ENCODE measurements at regions not wholly inside any gene's neighbourhood (a gene's known extent, or its start where the extent isn't known, plus 50 kb on each side); places are given as distances from the start of the nearest gene placed in this dataset.

DNA sequence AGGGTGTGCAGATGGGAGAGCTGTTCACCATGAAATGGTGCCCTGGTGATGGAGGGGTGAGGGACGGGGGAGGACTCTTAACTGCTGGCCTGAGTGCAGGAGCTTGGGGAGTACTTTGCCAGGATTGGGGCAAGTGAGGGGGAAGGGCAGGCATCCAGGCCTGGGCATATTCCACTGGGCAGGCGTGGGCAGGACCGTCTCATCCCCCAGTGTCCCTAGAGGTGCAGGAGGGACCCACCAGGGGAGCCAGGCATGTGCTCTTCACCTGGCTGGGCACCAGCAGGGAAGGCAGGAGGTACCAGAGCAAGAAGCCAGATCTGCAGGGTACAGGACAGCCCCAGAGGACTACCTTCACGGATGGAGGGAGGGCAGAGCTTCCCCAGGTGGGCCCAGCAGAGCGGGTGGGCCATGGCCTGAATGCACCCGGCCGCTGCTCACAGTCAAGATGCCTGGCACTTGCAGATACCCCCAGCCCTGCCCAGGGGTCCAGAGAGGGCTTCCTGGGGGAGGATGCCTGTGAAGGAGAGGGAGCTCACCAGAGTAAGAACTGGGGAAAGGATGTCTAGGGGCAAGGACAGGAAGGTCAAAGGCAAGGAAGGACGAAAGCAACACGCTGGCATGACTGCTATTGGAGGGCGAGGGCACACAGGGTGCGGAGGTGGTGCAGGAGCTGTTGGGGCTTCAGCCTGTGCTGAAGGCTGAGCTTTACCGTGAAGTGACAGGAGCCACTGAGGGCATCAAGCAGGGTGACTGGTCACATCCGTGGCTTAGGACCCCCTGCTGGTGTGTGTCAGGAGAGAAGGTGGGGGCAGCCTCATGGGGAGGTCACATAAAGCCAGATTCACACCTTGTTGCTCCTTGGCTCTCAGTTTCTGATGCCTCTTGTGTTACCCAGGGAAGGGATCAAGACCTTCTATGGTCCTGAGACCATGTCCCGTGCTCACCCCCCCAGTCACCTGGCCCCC is 68.2 kb upstream of the NKX1-1 start:
- no peak for DNase-seq

DNA sequence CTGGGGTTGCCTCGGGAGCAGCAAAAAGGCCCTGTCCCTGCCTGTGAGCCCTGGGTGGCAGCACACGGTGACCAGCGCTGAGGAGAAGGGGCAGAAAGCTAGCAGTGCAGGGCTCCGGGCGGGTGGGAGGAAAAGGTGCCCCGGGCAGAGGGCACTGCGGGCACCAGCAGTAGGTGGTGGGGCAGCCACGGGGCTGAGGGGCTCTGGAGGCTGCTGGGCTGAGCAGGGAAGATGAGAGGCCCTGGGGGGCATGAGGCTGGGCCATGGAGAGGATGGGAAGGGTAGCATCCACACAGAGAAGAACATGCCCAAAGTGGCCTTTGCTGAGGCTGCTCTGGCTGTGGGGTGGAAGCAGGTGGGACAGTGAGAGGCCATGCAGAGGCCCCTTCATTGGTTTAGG is 67.5 kb upstream of the NKX1-1 start:
- no peak for DNase-seq

DNA sequence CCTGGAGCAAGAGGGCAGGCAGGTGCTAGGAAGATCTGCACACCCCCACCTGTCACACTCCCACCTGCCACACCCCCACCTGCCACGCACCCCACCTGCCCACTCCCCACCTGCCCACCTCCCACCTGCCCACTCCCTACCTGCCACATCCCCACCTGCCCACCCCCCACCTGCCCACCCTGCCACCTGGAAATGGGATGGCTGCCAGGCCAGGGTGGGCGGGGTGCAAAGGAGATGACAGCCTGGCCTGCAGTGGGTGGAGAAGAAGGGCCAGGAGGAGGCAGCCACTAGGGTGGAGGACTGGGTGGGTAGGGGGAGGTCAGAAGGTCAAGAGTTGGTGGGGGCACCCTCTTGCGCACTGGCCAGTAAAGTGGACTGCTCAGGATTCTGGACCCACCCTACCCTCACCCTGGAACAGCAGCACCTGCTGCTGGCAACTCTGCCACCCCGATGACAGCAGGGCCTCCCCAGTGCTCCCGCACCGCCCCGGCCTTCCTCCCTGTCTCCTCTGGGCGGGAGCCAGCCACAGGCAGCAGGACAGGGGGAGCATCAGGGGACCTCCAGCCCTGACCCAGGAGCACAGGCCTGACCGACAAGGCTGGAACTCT is 66.8 kb upstream of the NKX1-1 start:
- no peak for DNase-seq

DNA sequence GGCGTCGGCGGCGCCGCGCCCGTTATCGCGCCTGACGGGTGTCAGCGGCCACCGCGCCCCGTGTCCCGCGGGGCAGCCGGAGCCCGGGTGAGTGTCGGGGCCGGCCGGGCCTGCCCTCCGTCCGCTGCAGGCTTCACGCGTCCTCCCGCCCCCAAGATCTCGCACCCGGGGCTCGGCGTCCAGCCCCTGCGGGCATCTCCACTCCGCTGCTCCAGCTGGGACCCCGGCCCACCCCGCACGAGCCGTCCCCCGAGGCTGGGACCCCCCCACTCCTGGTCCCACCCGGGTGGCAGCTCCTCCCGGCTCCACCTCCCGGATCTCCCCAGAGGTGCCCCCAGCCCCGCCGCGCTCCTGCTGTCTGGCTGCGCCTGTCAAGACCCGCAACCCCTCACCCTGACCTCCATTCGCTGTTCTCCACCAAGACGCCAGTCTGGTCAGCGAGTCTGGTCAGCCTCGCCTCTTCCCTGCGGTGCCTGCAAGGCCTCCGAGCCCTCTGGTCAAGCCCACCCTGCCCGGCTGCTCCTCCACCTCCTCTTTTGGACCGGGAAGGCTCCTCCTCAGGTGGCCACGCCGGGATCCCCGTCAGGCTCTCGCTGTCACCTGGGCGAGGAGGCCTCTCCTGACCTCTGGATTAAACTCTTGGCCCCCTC is 66.0 kb upstream of the NKX1-1 start:
- DNase-seq, result no peak

DNA sequence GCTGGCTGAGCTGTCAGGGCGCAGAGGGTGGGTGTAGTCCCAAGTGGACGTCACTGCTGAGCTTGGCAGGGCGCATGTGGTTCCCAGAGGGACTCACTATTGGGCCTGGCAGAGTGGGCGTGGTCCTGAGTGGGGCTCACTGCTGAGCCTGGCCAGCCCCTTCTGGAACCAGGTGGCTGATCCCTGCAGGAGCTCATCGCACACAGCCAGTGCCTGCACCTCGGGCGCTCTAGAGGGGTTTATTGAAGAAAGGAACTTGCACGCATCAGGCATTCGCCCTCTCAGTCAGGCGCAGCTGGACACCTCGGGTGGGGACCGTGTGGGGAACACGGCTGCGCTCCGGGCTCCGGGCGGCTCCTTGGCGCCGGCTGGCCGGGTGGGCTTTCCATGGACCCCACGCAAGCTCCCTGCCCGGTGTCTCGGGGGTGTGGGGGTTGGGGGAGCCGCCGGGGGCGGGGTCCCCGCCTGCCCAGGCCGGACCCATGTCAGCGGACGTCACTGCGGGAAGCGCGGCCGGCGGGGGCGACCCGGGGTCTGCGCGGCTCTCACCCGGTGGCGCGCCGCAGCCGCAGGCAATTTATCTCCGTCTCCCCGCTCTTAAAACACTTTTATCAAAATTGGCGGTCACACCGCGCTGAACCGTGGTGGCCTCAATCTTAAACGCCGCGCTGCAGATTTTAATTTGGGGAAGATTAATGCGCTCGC is 65.4 kb upstream of the NKX1-1 start:
- DNase-seq, result no peak

DNA sequence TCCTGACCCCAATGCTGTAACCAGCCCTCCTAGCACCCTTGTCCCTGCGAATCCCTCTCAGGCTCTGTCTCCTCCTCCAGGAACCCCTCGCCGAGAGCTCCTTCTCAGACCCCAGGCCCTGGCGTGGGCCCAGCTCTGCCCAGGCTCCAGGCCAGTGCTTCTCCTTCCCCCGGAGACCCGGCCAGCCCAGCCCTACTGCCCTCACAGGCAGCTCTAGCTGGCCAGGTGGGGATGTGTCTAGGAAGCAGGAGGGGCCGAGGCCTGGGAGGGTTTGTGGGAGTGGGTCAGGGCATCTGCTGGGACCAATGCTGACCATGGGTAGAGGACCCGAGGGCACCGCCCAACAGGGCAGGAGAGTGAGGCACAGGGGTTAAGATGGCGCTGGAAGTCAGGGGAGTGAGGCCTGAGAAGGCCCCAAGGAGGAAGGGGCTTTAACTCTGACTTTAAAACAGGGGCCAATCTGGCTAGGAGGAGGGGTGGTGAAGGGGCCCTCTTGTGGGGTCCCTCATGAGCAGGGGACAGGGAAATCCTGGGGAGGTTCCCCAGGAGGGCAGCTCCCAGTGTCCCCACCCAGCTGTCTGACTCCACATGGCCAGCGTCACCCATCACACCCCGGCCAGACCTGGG is 64.7 kb upstream of the NKX1-1 start:
- no peak for DNase-seq

DNA sequence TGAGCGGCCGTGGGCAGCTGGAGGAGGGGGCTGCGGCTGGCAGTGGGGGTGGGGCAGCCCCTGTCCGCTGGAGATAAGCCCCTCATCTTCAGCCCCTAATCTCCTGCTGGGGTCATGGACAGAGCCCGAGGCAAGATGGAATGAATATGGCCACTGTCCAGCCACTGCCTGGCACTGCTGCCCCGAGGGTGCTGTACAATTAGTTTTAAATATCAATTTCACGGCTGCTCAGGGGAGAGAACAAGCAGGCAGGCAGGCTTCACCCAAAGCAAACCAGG is 64.1 kb upstream of the NKX1-1 start:
- no peak for DNase-seq

DNA sequence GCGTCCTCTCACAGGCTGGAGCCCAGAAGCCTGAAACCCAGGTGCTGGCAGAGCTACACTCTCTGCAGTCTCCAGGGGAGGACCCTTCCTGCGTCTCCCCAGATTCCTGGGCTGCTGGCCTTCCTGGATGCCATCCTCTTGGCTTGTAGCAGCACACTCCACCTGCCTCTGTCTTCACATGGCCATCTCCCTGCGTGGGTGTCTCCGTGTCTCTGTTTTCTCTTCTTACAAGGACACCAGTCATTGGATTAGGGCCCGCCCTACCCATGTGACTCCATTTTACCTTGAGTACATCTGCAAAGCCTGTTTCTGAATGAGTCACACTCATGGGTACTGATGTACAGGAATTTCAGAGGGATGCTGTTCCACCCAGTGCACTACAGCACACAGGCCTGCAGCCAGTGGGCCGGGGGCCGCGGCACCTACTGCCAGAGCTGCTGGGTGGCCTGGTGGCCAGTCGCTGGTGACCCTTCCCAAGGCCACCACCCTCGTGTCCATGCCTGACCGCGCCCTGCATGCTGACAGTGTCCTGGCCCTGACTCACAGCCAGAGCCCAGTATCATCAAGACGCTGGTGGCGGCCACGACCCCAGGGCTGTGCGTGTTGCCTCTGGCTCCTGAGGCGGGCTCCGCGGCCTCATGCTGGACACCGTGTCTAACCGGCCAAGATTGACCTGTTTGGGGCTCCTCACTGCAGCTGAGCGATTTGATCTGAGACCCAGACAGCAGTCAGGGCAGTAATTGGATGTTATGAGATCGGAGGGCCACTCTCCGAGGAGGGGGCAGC is 63.6 kb upstream of the NKX1-1 start:
- DNase-seq, result no peak

DNA sequence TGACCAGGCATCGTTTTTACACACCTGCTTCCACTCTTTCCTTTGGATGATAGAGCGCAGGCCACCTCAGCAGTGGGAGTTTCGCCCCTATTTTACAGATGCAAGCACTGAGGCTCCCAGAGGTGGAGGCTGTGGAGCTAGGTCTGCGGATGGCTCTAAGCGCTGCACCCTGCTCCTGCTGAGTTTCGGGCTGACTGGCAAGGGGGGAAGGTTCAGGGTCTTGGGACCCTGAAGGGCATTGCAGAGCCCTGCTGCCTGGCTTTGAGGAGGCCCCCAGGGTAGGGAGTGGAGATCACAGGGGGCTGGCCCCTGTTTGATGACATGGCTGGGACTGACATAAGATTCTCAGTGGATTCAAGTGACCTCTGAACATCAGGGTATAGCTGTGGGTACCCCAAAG is 62.8 kb upstream of the NKX1-1 start:
- DNase-seq, result no peak

DNA sequence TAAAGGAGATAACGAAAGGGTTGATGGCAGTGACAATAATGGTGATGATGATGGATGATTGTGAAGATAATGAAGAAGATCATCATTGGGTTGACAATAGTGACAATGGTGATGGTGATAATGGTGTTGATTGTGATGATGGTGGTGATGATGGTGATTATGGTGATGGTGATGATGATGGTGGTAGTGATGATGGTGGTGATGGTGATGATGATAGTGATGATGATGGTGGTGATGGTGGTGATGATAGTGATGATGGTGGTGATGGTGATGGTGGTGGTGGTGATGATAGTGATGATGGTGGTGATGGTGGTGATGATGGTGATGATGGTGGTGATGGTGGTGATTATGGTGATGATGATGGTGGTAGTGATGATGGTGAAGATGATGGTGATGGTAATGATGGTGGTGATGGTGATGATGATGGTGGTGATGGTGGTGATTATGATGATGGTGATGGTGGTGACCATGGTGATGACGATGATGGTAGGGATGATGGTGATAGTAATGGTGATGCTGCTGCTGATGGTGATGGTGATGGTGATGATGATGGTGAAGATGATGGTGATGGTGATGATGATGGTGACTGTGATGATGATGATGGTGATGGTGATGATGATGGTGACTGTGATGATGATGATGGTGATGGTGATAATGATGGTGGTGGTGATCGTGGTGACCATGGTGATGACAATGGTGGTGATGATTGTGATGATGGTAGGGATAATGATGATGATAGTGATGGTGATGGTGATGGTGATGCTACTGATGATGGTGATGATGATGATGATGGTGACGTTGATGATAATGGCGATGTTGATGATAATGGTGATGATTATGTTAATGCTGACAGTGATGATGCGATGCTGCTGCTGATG is 61.6 kb upstream of the NKX1-1 start:
- DNase-seq, result no peak

DNA sequence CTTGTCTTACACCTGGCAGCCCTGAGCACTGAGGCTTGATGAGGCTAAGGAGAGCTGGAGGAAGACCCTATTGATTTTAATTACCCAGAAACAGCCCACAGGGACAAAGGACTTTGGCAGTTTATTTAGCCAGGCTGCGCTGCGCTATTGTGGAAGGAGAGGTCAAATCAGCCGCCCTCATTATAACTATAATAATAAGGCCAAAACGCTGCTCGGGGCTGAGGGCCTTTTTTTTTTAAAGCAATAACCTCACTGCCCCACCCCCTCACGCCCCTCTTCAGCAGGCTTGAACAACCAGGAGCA is 60.6 kb upstream of the NKX1-1 start:
- DNase-seq, result no peak

DNA sequence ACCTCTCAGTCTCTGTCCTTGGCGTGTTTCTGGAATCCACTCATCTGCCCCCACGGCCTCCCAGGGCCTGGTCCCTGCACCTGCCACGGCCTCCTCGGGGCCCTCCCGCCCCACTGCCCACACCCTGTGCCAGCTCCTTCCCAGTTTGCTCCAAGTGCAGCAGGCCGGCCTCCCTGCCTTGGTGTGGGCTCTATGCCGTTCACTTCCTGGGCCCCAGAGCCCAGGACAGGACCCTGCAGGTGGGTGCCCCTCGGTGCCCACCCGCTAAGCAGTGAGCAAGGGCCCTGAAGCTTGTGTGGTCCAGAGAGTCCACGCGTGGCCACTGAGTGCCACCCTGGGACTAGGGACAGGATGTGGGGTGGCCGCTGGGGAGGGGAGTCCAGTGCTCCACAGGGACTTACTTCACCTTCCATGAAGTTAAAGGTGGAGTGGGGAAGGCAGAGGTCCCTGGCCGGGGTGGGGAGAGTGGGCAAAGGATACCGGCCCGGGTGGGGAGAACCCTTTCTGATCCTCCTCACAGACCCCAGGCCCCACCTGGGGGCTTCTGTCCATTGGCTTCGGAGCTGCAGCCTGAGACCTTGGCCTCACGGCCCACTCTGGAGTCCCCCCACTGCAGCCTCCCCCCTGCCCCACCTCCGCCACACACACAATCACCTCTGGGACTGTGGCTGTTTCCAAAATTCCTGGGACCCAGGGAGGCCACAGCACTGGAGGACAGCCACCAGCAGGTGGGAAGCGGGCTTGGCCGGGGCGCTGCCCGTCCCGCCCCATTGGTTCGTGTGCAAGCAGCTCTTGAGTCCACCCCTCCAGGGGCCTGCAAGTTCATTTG is 60.0 kb upstream of the NKX1-1 start:
- DNase-seq, result no peak

DNA sequence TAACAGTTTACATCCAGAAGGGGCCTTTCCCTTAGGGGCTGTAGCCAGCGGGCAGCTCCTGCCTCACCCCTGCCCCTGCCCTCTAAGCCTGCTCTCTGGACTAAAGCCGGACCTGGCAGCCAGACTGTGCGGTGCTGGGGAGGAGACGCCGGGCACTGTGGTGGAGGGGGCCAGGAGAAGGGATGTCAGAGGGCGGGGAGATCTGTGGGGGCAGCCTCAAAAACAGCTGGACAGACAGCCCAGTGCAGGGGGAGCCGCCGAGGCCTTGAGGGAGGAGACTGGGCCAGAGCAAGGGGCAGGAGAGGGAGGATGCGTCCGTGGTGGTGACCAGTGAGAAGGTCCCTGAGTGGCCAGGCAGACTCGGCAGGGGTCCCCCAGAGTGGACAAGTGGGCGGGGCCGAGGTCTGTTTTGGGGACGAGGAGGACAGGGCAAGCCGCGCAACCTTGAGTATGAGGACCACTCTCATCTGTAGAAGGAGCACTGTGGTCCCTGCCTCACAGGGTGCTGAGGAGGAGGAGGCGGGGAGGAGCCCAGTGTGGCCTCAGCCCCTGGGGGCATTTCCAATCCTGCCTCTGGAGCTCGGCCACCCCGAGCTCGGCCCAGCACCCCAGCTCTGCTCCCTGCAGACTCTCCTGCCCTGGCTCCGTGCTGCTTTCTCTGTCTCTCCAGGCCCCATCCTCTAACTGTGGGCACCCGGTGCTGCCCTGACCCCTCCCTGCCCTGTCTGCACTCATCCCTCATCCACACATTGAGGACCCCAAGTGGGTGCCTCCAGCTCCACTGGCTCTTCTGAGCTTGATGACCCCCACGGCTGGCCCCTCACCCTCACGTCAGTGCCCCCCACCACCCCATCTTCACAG is 59.2 kb upstream of the NKX1-1 start:
- DNase-seq, result no peak

DNA sequence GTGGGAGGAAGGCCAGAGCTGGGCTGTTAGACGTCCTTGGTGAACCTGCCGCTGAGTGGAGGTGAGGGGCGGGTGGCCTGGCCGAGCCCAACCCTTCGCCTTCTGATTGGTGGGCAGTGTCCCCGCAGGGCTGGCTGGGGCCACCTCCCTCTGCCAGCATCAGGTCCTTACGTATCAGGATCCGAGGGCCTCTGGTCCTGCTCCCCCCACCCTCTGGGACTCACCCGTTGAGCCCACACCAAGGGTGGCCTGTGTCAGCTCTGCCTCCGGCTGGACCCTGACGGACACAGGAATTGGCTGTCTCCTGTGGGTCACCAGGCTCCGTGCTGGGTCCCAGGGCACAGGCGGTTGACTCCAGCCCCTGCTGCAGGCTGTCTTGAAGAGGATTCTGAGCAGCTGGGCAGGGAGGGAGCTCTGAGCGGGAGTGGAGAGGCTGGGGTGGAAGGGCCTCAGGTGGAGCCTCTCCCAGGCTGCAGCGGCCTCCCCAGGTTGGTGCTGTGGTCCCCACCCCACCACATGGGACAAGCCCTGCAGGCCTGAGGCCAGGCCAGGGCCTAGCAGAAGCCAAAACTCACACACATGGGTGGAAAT is 58.4 kb upstream of the NKX1-1 start:
- DNase-seq, result no peak

DNA sequence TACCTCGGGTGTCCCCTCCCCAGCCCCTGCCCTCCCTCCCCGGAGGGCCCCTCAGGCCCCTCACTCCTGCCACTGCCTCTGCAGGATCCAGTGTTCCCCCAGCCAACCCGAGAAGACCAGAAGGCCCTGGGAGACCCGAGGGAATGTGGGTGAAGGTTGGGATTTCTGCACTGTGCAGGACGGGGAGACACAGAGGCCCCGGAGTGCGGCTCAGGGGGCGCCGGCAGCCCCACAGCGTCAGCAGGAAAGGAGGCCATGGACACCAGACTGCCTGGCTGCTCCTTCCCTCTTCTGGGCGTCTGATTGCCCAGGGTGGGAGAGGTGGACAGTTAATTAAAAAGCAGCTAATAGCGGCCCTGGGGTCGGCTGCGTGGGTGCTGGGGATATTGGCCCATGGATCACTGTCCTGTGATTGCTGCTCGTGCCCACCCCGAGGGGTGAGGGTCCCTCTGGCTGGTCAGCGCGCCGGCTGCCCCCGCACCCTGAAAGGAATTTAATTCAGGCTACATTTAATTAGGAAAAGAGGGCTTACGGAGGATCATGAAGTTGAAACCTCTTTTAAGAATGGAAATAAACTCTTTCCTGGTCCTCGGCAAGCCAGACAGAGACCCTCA is 57.8 kb upstream of the NKX1-1 start:
- no peak for DNase-seq

DNA sequence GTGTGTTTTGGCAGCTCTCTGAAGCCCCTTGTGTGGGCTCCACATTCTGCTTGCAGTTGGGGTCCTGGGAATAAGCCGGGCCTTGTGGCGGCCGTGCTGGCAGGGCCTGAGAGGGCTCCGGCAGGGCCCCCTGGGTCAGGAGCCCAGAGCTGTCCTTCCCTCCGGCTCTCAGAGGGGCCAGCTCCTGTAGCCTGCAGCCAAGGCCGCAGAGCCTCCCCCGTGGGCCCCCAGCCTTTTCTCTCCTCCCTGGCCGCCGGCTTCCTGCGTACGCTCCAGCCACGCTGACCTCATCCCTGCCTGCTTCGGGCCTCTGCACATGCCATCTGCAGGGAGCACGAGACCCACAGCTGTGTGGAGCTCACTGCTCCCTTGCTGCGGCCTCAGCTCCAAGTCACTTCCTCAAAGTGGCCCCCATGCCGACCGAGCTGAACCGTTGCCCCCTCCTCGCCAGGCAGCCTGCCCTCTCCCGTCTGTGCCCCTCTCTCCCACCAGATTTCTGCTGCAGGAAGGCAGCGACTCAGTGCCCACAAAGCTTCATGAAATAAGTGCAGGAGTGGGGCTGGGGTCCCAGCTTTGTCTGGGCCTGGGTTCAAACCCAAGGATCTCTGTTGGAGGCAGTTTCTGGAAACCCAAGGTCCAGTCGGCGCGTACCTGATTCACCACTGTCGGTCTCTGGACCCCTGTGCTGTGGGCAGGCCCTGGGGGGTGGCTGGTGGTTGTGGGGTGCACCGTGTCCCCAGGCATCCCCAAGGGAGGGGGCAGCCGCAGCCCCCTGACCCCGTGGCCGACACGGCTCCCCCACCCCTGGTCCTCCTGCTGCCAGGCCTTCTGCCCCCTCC is 57.1 kb upstream of the NKX1-1 start:
- DNase-seq, result no peak

DNA sequence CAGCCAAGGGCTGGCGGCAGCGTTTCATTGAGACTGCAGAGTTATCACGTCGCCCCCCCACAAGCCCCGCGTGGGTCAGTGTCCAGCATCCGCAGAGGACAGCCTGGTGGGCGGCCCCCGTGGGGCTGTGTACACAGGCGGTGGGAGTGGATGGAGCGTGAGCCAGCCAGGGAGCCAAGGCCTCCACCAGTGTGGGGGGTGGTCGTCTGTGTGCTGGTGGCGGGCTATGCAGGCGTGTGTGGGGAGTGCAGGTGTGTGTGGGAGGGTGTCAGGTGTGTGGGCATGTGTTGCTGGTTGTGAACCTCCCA is 56.5 kb upstream of the NKX1-1 start:
- no peak for DNase-seq
